ENCODE measurements at regions not wholly inside any gene's neighbourhood (a gene's known extent, or its start where the extent isn't known, plus 50 kb on each side); places are given as distances from the start of the nearest gene placed in this dataset.

DNA sequence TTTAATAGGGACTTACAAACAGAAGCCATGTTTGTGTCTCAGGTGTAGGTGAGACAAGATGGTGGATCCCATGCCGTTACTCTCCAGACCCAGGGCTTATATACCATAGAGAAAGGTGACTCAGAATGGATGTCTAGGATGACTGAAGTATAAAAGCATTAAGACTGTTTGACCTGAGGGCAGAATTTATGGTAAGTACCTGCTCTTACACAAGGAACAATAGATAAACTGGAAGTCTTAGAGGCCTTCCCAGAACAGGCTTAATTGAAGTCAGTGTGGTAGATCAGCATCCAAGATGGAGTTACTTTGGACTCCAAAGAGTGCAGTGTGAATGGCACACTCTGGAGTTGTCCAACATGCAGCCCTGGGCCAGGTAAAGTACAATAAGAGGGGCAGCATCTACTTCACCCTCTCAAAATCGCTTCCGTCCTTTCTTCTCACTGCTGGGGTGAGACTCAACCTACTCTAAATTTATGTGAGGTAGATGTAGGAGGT is 387.0 kb upstream of the DDI1 start:
- Mint-ChIP-seq H3K4me3 (no peak overlapping the region), H3K9me3 (peaks cover 7% of the 10 kb centered on the region), H3K27me3 (no peaks in the 10 kb centered on the region), H3K27ac (no peak overlapping the region), H3K4me1 (peaks cover 22% of the 10 kb centered on the region), H3K36me3 (peaks cover 3% of the 10 kb centered on the region)
- no peak for ATAC-seq (ENCODE audit: low read depth)
- DNase-seq (ENCODE audit: low spot score in 2 of 2): no peak

- no peak overlapping the region for H3K4me3 Mint-ChIP-seq
- no peak for ATAC-seq (ENCODE audit: low read depth)
- H3K36me3 Mint-ChIP-seq: peaks cover 3% of the 10 kb centered on the region
- H3K4me1 Mint-ChIP-seq: peaks cover 22% of the 10 kb centered on the region
- DNase-seq (ENCODE audit: low spot score in 2 of 2): no peak
- H3K27me3 Mint-ChIP-seq: no peaks in the 10 kb centered on the region
- peaks cover 7% of the 10 kb centered on the region for H3K9me3 Mint-ChIP-seq
- H3K27ac Mint-ChIP-seq: no peak overlapping the region
Measured at GRCh38 chr11:103650330-103650729, 386.1 kb upstream of the DDI1 start.

DNA sequence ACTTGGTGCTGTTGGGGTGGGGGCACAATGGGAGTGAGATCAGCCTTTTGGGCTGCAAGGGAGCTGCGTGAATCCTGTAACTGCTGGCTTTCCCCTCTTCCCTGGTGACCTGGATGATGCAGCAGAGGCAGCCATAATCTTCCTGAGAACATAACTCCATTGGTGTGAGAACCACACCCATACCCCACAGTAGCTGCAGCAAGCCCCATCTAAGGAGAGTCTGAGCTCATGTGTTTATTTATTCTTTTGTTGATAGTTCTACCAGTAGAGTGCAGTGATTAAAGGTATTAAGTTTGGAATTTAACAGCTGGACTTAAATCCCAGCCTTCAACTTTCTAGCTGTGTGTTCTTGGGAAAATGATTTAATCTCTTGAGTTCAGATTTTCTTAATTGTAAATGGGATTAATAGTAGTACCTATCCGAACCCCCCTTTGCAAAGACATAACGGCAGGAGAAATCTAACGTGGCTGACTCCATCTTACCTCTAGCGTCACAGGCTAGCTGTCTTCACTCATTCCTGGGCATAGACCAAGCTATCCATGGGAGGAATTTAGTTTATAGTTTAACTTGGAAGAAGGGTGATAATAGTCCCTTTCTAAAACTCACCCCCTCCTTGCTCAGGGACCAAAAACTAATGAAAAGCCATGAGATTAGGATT is 385.0 kb upstream of the DDI1 start:
- no peak for DNase-seq (ENCODE audit: low spot score in 2 of 2)
- Mint-ChIP-seq H3K36me3 (peaks cover 3% of the 10 kb centered on the region), H3K9me3 (peaks cover 7% of the 10 kb centered on the region), H3K27ac (no peak overlapping the region), H3K4me3 (no peak overlapping the region), H3K4me1 (peaks cover 22% of the 10 kb centered on the region), H3K27me3 (no peaks in the 10 kb centered on the region)
- ATAC-seq (ENCODE audit: low read depth): no peak

- Mint-ChIP-seq H3K4me1 (peaks cover 22% of the 10 kb centered on the region), H3K4me3 (no peak overlapping the region), H3K27ac (no peak overlapping the region), H3K27me3 (no peaks in the 10 kb centered on the region), H3K9me3 (peaks cover 7% of the 10 kb centered on the region), H3K36me3 (peaks cover 3% of the 10 kb centered on the region)
- ATAC-seq (ENCODE audit: low read depth) (no peak), DNase-seq (ENCODE audit: low spot score in 2 of 2) (no peak)
Measured at GRCh38 chr11:103652013-103652412, 384.4 kb upstream of the DDI1 start.

GRCh38 chr11:103656382-103656781 is 380.1 kb upstream of the DDI1 start:
- H3K27me3 Mint-ChIP-seq: no peaks in the 10 kb centered on the region
- peaks cover under 1% of the 10 kb centered on the region for H3K4me1 Mint-ChIP-seq
- DNase-seq (ENCODE audit: low spot score in 2 of 2) (no peak), ATAC-seq (ENCODE audit: low read depth) (no peak)
- H3K36me3 Mint-ChIP-seq: peaks cover 3% of the 10 kb centered on the region
- H3K27ac Mint-ChIP-seq: no peak overlapping the region
- no peak overlapping the region for H3K4me3 Mint-ChIP-seq
- H3K9me3 Mint-ChIP-seq: peaks cover 7% of the 10 kb centered on the region

- no peak for ATAC-seq (ENCODE audit: low read depth)
- no peaks in the 10 kb centered on the region for H3K27me3 Mint-ChIP-seq
- H3K4me3 Mint-ChIP-seq: no peak overlapping the region
- no peak overlapping the region for H3K27ac Mint-ChIP-seq
- no peaks in the 10 kb centered on the region for H3K36me3 Mint-ChIP-seq
- no peak for DNase-seq (ENCODE audit: low spot score in 2 of 2)
- no peaks in the 10 kb centered on the region for H3K9me3 Mint-ChIP-seq
- H3K4me1 Mint-ChIP-seq: peaks cover 19% of the 10 kb centered on the region
Measured at GRCh38 chr11:103659206-103659618, 377.2 kb upstream of the DDI1 start.

GRCh38 chr11:103659743-103660142 is 376.7 kb upstream of the DDI1 start:
- Mint-ChIP-seq H3K27me3 (no peaks in the 10 kb centered on the region), H3K9me3 (no peaks in the 10 kb centered on the region), H3K4me1 (peaks cover 19% of the 10 kb centered on the region), H3K36me3 (no peaks in the 10 kb centered on the region), H3K4me3 (no peak overlapping the region), H3K27ac (no peak overlapping the region)
- DNase-seq (ENCODE audit: low spot score in 2 of 2): no peak
- no peak for ATAC-seq (ENCODE audit: low read depth)

GRCh38 chr11:103661185-103661584 is 375.3 kb upstream of the DDI1 start:
- H3K27ac Mint-ChIP-seq: no peak overlapping the region

GRCh38 chr11:103661991-103662390 is 374.4 kb upstream of the DDI1 start:
- no peaks in the 10 kb centered on the region for H3K27me3 Mint-ChIP-seq
- H3K9me3 Mint-ChIP-seq: no peaks in the 10 kb centered on the region
- no peaks in the 10 kb centered on the region for H3K36me3 Mint-ChIP-seq
- peaks cover 19% of the 10 kb centered on the region for H3K4me1 Mint-ChIP-seq
- ATAC-seq (ENCODE audit: low read depth) (no peak), DNase-seq (ENCODE audit: low spot score in 2 of 2) (no peak)
- H3K4me3 Mint-ChIP-seq: no peak overlapping the region
- peak overlapping the region; percentile 67 for H3K27ac Mint-ChIP-seq

More at GRCh38 chr11:103661185-103661584, 375.3 kb upstream of the DDI1 start:
- ATAC-seq (ENCODE audit: low read depth) (no peak), DNase-seq (ENCODE audit: low spot score in 2 of 2) (no peak)
- H3K4me1 Mint-ChIP-seq: peaks cover 19% of the 10 kb centered on the region
- H3K4me3 Mint-ChIP-seq: no peak overlapping the region
- no peaks in the 10 kb centered on the region for H3K9me3 Mint-ChIP-seq
- no peaks in the 10 kb centered on the region for H3K36me3 Mint-ChIP-seq
- no peaks in the 10 kb centered on the region for H3K27me3 Mint-ChIP-seq

GRCh38 chr11:103662880-103663279 is 373.6 kb upstream of the DDI1 start:
- Mint-ChIP-seq H3K9me3 (no peaks in the 10 kb centered on the region), H3K36me3 (no peaks in the 10 kb centered on the region), H3K4me1 (peaks cover 19% of the 10 kb centered on the region), H3K4me3 (no peak overlapping the region), H3K27ac (peak overlapping the region; percentile 67), H3K27me3 (no peaks in the 10 kb centered on the region)
- DNase-seq (ENCODE audit: low spot score in 2 of 2): peak in 1 of 2 donors; percentile 14
- ATAC-seq (ENCODE audit: low read depth): peak; percentile 98

- ATAC-seq (ENCODE audit: low read depth) (no peak), DNase-seq (ENCODE audit: low spot score in 2 of 2) (no peak)
- no peak overlapping the region for H3K4me3 Mint-ChIP-seq
- H3K27ac Mint-ChIP-seq: no peak overlapping the region
- H3K36me3 Mint-ChIP-seq: no peaks in the 10 kb centered on the region
- no peaks in the 10 kb centered on the region for H3K9me3 Mint-ChIP-seq
- H3K4me1 Mint-ChIP-seq: no peaks in the 10 kb centered on the region
- H3K27me3 Mint-ChIP-seq: no peaks in the 10 kb centered on the region
Measured at GRCh38 chr11:103668859-103669258, 367.6 kb upstream of the DDI1 start.

- Mint-ChIP-seq H3K36me3 (no peaks in the 10 kb centered on the region), H3K27me3 (no peaks in the 10 kb centered on the region), H3K4me1 (no peaks in the 10 kb centered on the region), H3K27ac (no peak overlapping the region), H3K4me3 (no peak overlapping the region), H3K9me3 (no peaks in the 10 kb centered on the region)
- DNase-seq (ENCODE audit: low spot score in 2 of 2) (no peak), ATAC-seq (ENCODE audit: low read depth) (no peak)
Measured at GRCh38 chr11:103671143-103671651, 365.2 kb upstream of the DDI1 start.

GRCh38 chr11:103673773-103674172 is 362.7 kb upstream of the DDI1 start:
- no peak for ATAC-seq (ENCODE audit: low read depth)
- Mint-ChIP-seq H3K36me3 (no peaks in the 10 kb centered on the region), H3K9me3 (no peaks in the 10 kb centered on the region), H3K4me3 (no peak overlapping the region), H3K27ac (no peak overlapping the region), H3K4me1 (no peaks in the 10 kb centered on the region), H3K27me3 (no peaks in the 10 kb centered on the region)
- no peak for DNase-seq (ENCODE audit: low spot score in 2 of 2)

GRCh38 chr11:103676413-103676812 is 360.0 kb upstream of the DDI1 start:
- Mint-ChIP-seq H3K4me1 (no peaks in the 10 kb centered on the region), H3K27ac (no peak overlapping the region), H3K36me3 (no peaks in the 10 kb centered on the region), H3K27me3 (no peaks in the 10 kb centered on the region), H3K9me3 (no peaks in the 10 kb centered on the region), H3K4me3 (no peak overlapping the region)
- ATAC-seq (ENCODE audit: low read depth): no peak
- no peak for DNase-seq (ENCODE audit: low spot score in 2 of 2)

DNA sequence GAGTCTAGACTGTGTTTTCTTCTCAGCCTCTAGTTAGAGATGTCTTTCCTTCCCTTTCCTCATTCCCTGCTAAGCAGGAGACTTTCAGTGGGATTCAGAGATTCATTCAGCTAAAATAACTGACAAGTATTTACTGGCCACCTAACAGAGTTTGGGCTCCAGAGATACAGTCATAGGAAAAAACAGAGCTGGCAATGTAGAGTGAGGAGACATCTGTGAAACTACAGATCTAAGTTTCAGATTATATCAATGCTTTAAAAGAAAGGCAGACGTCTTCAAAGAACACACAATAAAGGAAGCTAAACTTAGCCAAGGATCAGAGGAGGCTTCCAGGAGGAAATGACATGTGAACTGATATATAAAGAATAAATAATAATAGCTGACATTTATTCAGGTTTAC is 355.6 kb upstream of the DDI1 start:
- no peak overlapping the region for H3K4me3 Mint-ChIP-seq
- H3K27me3 Mint-ChIP-seq: no peaks in the 10 kb centered on the region
- DNase-seq (ENCODE audit: low spot score in 2 of 2): no peak
- peaks cover 4% of the 10 kb centered on the region for H3K4me1 Mint-ChIP-seq
- no peaks in the 10 kb centered on the region for H3K9me3 Mint-ChIP-seq
- no peaks in the 10 kb centered on the region for H3K36me3 Mint-ChIP-seq
- ATAC-seq (ENCODE audit: low read depth): no peak
- no peak overlapping the region for H3K27ac Mint-ChIP-seq

Measured in memory B cell (primary cell).